ENCODE measurements at regions not wholly inside any gene's neighbourhood (a gene's known extent, or its start where the extent isn't known, plus 50 kb on each side); places are given as distances from the start of the nearest gene placed in this dataset.

DNA sequence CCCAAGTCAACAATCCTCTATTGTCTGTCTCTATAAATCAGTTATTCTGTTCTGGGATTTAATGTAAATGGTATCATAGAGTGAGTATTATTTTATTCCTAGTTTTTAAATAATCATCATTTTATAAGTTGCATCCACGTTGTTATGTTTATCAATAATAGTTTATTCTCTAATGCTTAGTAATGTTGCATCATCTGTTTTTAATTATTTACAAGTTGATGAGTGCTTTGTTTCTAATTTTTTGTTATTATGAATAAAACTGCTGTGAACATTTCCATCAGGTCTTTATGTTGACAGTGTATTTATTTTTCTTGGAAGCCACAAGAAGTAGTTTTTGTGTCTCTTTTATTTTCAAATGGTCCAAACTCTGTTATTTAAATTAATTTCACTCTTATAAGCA is 1201.2 kb upstream of the CDH6 start:
- no peak overlapping the region for H3K4me3 ChIP-seq (ENCODE audit: low read length)
- H3K27ac ChIP-seq (ENCODE audit: low read depth, low read length) = no peak overlapping the region
- no peaks in the 10 kb centered on the region for H3K79me2 ChIP-seq (ENCODE audit: control insufficient read depth, low read length)
- H3K4me1 ChIP-seq (ENCODE audit: control insufficient read depth, low read length) = no peaks in the 10 kb centered on the region
- H3K36me3 ChIP-seq (ENCODE audit: control insufficient read depth, low read length) = no peaks in the 10 kb centered on the region
- H3K4me2 ChIP-seq (ENCODE audit: low read length) = no peak overlapping the region
- TF ChIP-seq, protein P1, sequence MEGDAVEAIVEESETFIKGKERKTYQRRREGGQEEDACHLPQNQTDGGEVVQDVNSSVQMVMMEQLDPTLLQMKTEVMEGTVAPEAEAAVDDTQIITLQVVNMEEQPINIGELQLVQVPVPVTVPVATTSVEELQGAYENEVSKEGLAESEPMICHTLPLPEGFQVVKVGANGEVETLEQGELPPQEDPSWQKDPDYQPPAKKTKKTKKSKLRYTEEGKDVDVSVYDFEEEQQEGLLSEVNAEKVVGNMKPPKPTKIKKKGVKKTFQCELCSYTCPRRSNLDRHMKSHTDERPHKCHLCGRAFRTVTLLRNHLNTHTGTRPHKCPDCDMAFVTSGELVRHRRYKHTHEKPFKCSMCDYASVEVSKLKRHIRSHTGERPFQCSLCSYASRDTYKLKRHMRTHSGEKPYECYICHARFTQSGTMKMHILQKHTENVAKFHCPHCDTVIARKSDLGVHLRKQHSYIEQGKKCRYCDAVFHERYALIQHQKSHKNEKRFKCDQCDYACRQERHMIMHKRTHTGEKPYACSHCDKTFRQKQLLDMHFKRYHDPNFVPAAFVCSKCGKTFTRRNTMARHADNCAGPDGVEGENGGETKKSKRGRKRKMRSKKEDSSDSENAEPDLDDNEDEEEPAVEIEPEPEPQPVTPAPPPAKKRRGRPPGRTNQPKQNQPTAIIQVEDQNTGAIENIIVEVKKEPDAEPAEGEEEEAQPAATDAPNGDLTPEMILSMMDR (IDR thresholded peaks at IDR 0.05; ENCODE audit: low read depth, low read length, poor library complexity, severe bottlenecking) = no peak
- no peak for TF ChIP-seq EZH2phosphoT487 (IDR thresholded peaks at IDR 0.05; ENCODE audit: borderline replicate concordance, low read length)
- no peaks in the 10 kb centered on the region for H3K9me2 ChIP-seq (replicated peaks; ENCODE audit: control insufficient read depth, low read length)
- no peaks in the 10 kb centered on the region for H4K20me1 ChIP-seq (ENCODE audit: control insufficient read depth, insufficient read depth, low read depth, low read length)
- no peaks in the 10 kb centered on the region for H3K27me3 ChIP-seq (ENCODE audit: control insufficient read depth, low read length)
- H3F3A ChIP-seq (ENCODE audit: control insufficient read depth, insufficient read depth) = no peaks in the 10 kb centered on the region
- H3K9me3 ChIP-seq (ENCODE audit: control insufficient read depth, insufficient read depth, low read length) = no peaks in the 10 kb centered on the region

DNA sequence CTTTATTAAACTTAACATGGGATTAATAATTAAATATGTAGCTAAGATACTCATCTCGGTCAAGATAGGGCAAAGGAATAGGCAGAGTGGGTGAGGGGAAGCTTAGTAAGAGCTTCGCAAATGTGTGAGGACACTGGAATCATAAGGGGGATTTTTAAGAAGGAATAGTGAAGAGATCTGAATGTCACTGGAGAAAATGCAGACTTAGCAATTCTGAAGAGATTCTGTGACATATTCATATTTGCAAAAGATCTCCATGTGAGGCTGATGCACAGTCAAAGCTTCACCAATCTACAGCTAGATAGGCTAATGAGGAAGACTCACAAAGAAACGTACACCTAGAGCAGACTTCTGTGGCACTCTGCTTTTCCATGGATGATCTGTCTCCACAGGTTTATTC is 1202.8 kb upstream of the CDH6 start:
- Histone ChIP-seq H3K4me1 (ENCODE audit: control insufficient read depth, low read length) (no peaks in the 10 kb centered on the region), H3K27me3 (ENCODE audit: control insufficient read depth, low read length) (no peaks in the 10 kb centered on the region), H3K4me3 (ENCODE audit: low read length) (no peak overlapping the region), H3K79me2 (ENCODE audit: control insufficient read depth, low read length) (no peaks in the 10 kb centered on the region), H3K4me2 (ENCODE audit: low read length) (no peak overlapping the region), H3K9me2 (replicated peaks; ENCODE audit: control insufficient read depth, low read length) (no peaks in the 10 kb centered on the region), H3K36me3 (ENCODE audit: control insufficient read depth, low read length) (no peaks in the 10 kb centered on the region), H3K9me3 (ENCODE audit: control insufficient read depth, insufficient read depth, low read length) (no peaks in the 10 kb centered on the region), H3F3A (ENCODE audit: control insufficient read depth, insufficient read depth) (no peaks in the 10 kb centered on the region), H4K20me1 (ENCODE audit: control insufficient read depth, insufficient read depth, low read depth, low read length) (no peaks in the 10 kb centered on the region), H3K27ac (ENCODE audit: low read depth, low read length) (no peak overlapping the region)
- no peak for TF ChIP-seq EZH2phosphoT487 (IDR thresholded peaks at IDR 0.05; ENCODE audit: borderline replicate concordance, low read length)
- TF ChIP-seq, protein P1 (IDR thresholded peaks at IDR 0.05; ENCODE audit: low read depth, low read length, poor library complexity, severe bottlenecking) = no peak

DNA sequence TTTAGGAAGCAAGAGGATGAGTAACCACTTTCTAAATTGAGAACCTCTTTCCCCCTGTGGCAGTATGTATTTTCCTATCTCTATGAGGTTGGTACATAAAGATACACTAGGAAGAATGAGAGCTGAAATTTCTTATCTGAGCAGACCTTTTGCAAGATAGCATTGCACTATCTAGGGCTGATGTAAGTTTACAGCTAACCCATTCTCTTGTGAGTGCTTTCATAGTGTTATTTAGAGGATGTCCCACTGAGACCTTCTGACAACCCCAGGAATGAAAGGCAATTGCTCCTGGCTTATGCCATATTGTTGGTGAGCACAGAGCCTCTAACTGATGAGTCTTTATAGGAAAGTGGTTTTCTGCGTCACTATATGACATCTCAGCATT is 1209.3 kb upstream of the CDH6 start:
- Histone ChIP-seq H3F3A (ENCODE audit: control insufficient read depth, insufficient read depth) (no peaks in the 10 kb centered on the region), H3K4me2 (ENCODE audit: low read length) (no peak overlapping the region), H3K4me3 (ENCODE audit: low read length) (no peak overlapping the region), H3K9me2 (replicated peaks; ENCODE audit: control insufficient read depth, low read length) (no peaks in the 10 kb centered on the region), H4K20me1 (ENCODE audit: control insufficient read depth, insufficient read depth, low read depth, low read length) (no peaks in the 10 kb centered on the region), H3K27ac (ENCODE audit: low read depth, low read length) (no peak overlapping the region), H3K4me1 (ENCODE audit: control insufficient read depth, low read length) (no peaks in the 10 kb centered on the region), H3K36me3 (ENCODE audit: control insufficient read depth, low read length) (no peaks in the 10 kb centered on the region), H3K9me3 (ENCODE audit: control insufficient read depth, insufficient read depth, low read length) (no peaks in the 10 kb centered on the region), H3K27me3 (ENCODE audit: control insufficient read depth, low read length) (no peaks in the 10 kb centered on the region), H3K79me2 (ENCODE audit: control insufficient read depth, low read length) (no peaks in the 10 kb centered on the region)
- TF ChIP-seq, protein P1 (IDR thresholded peaks at IDR 0.05; ENCODE audit: low read depth, low read length, poor library complexity, severe bottlenecking) = no peak
- TF ChIP-seq EZH2phosphoT487 (IDR thresholded peaks at IDR 0.05; ENCODE audit: borderline replicate concordance, low read length) = no peak
